Hepatocyte (in vitro differentiated cells): ENCODE measurements at regions not wholly inside any gene's neighbourhood (a gene's known extent, or its start where the extent isn't known, plus 50 kb on each side); places are given as distances from the start of the nearest gene placed in this dataset.

ENCODE experiments used
- DNase-seq: peaks from one replicate; pipeline ENCODE4 v3.0.0-alpha.2; 2016; ENCODE audit warnings: low spot score
- H2AFZ ChIP-seq: fragments of 200-600 bp; sonication (generic); 2 replicates; pipeline ENCODE4 v1.6.0; 2016; ENCODE audit warnings: antibody characterized with exemption, mild to moderate bottlenecking
- H3K27ac ChIP-seq: fragments of 200-600 bp; sonication (generic); 2 replicates; pipeline ENCODE4 v1.5.1; 2016; ENCODE audit warnings: mild to moderate bottlenecking
- H3K27me3 ChIP-seq: fragments of 200-600 bp; sonication (generic); 2 replicates; pipeline ENCODE4 v1.6.1; 2016
- H3K36me3 ChIP-seq: fragments of 200-600 bp; sonication (generic); replicated peaks from 2 replicates; pipeline ENCODE4 v1.5.1; 2016; ENCODE audit warnings: low read depth; ENCODE audit not compliant: insufficient read depth
- H3K4me1 ChIP-seq: fragments of 200-600 bp; sonication (generic); 2 replicates; pipeline ENCODE4 v1.5.1; 2016; ENCODE audit warnings: mild to moderate bottlenecking, moderate library complexity; ENCODE audit not compliant: insufficient read depth
- H3K4me2 ChIP-seq: fragments of 200-600 bp; sonication (generic); 2 replicates; pipeline ENCODE4 v1.6.0; 2016
- H3K4me3 ChIP-seq: fragments of 200-600 bp; sonication (generic); 2 replicates; pipeline ENCODE4 v1.5.1; 2016; ENCODE audit warnings: mild to moderate bottlenecking
- H3K79me2 ChIP-seq: fragments of 200-600 bp; sonication (generic); 2 replicates; pipeline ENCODE4 v1.6.0; 2017; ENCODE audit warnings: mild to moderate bottlenecking
- H3K9me2 ChIP-seq: fragments of 200-600 bp; sonication (generic); replicated peaks from 2 replicates; pipeline ENCODE4 v1.6.0; 2017; ENCODE audit warnings: mild to moderate bottlenecking; ENCODE audit not compliant: insufficient read depth
- H3K9me3 ChIP-seq: fragments of 200-600 bp; sonication (generic); 2 replicates; pipeline ENCODE4 v1.5.1; 2016; ENCODE audit warnings: low read depth, mild to moderate bottlenecking
- H4K20me1 ChIP-seq: fragments of 200-600 bp; sonication (generic); 2 replicates; pipeline ENCODE4 v1.6.0; 2016; ENCODE audit warnings: mild to moderate bottlenecking; ENCODE audit not compliant: insufficient read depth, poor library complexity, severe bottlenecking
- EZH2 ChIP-seq: fragments of 200-600 bp; sonication (generic); IDR thresholded peaks from 2 replicates; pipeline ENCODE4 v1.6.1; 2016; ENCODE audit warnings: antibody characterized with exemption, mild to moderate bottlenecking, borderline replicate concordance
- EZH2phosphoT487 ChIP-seq: fragments of 200-600 bp; sonication (generic); IDR thresholded peaks from one replicate; pipeline ENCODE4 v1.6.1; 2018; ENCODE audit warnings: antibody characterized with exemption, mild to moderate bottlenecking, low read depth, moderate library complexity; ENCODE audit not compliant: unreplicated experiment, severe bottlenecking
- WGBS: methylation state at CpG from one replicate; pipeline ENCODE4 v1.1.6; 2016; ENCODE audit warnings: low lambda C conversion rate; ENCODE audit errors: missing lambda C conversion rate; 5-methylcytosine and 5-hydroxymethylcytosine counted together
- TF ChIP-seq, protein P1 (sequence below): fragments of 200-600 bp; sonication (generic); IDR thresholded peaks from 2 replicates; pipeline ENCODE4 v1.5.1; 2016; ENCODE audit warnings: antibody characterized with exemption, mild to moderate bottlenecking; ENCODE audit not compliant: poor library complexity

DNA sequence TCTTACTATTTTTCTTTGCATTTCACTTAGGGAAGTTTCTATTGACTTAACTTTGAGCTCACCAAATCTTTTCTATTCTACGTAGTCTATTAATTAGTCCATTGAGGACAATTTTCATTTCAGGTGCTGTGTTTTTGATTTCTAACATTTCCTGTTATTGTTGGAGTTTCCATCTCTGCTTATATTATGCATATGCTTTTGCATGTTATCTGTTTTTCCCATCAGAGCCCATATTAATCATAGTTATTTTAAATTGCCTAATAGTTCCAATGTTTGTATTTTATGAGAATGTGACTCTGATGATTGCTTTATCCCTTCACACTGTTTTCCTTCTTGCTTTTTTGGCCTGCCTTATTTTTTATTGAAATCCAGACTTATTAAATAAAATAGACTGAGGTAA, 414.5 kb upstream of the OPRM1 start:
- Histone ChIP-seq H3K27me3 (no peaks in the 10 kb centered on the region), H3K9me2 (no peaks in the 10 kb centered on the region), H3K27ac (peak overlapping the region; percentile 16), H4K20me1 (no peaks in the 10 kb centered on the region), H3K4me3 (no peak overlapping the region), H3K4me2 (no peak overlapping the region), H2AFZ (no peak overlapping the region), H3K9me3 (no peaks in the 10 kb centered on the region), H3K79me2 (no peaks in the 10 kb centered on the region), H3K4me1 (no peaks in the 10 kb centered on the region), H3K36me3 (no peaks in the 10 kb centered on the region)
- TF ChIP-seq, protein P1, sequence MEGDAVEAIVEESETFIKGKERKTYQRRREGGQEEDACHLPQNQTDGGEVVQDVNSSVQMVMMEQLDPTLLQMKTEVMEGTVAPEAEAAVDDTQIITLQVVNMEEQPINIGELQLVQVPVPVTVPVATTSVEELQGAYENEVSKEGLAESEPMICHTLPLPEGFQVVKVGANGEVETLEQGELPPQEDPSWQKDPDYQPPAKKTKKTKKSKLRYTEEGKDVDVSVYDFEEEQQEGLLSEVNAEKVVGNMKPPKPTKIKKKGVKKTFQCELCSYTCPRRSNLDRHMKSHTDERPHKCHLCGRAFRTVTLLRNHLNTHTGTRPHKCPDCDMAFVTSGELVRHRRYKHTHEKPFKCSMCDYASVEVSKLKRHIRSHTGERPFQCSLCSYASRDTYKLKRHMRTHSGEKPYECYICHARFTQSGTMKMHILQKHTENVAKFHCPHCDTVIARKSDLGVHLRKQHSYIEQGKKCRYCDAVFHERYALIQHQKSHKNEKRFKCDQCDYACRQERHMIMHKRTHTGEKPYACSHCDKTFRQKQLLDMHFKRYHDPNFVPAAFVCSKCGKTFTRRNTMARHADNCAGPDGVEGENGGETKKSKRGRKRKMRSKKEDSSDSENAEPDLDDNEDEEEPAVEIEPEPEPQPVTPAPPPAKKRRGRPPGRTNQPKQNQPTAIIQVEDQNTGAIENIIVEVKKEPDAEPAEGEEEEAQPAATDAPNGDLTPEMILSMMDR, result no peak
- TF ChIP-seq EZH2phosphoT487, result no peak
- TF ChIP-seq EZH2, result no peak
- 93% methylated on average over 1 of the region's 1 CpG for WGBS
- DNase-seq, result no peak

DNA sequence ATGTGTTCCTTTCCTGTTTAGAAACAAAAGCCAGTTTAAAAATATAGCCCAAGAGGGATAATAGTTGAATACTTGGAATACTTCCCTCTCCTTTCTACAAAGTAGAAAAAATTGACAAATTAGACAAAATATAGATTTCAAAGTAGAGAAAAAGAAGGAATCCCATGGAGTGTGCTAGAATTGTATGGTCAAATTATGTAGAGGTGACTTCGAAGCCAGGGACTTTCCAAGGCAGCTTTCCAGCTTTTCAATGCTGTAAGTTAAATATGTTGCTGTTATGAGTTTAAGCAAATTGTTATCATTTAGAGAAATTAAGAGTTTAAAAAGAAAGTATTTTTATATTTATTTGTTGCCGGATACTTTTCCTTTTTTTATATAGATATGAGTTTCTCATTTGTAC, 415.5 kb upstream of the OPRM1 start:
- H3K4me3 ChIP-seq, result no peak overlapping the region
- no peaks in the 10 kb centered on the region for H3K79me2 ChIP-seq
- no peaks in the 10 kb centered on the region for H3K36me3 ChIP-seq
- H3K9me2 ChIP-seq, result no peaks in the 10 kb centered on the region
- H4K20me1 ChIP-seq, result no peaks in the 10 kb centered on the region
- TF ChIP-seq, protein P1, result no peak
- no peak for TF ChIP-seq EZH2phosphoT487
- TF ChIP-seq EZH2, result no peak
- no peak overlapping the region for H2AFZ ChIP-seq
- no peaks in the 10 kb centered on the region for H3K4me1 ChIP-seq
- H3K27me3 ChIP-seq, result no peaks in the 10 kb centered on the region
- H3K9me3 ChIP-seq, result no peaks in the 10 kb centered on the region
- DNase-seq, result no peak
- no peak overlapping the region for H3K27ac ChIP-seq
- 97% methylated on average over 2 of the region's 2 CpGs for WGBS
- H3K4me2 ChIP-seq, result no peak overlapping the region

- DNase-seq, result no peak
- Histone ChIP-seq H4K20me1 (no peaks in the 10 kb centered on the region), H3K4me3 (no peak overlapping the region), H3K27ac (no peak overlapping the region), H3K9me3 (no peaks in the 10 kb centered on the region), H3K79me2 (no peaks in the 10 kb centered on the region), H3K27me3 (no peaks in the 10 kb centered on the region), H3K9me2 (no peaks in the 10 kb centered on the region), H3K4me2 (no peak overlapping the region), H3K36me3 (no peaks in the 10 kb centered on the region), H2AFZ (no peak overlapping the region), H3K4me1 (no peaks in the 10 kb centered on the region)
- TF ChIP-seq EZH2phosphoT487, result no peak
- no peak for TF ChIP-seq EZH2
- 95% methylated on average over 2 of the region's 2 CpGs for WGBS
These were observed 417.5 kb upstream of the OPRM1 start for GRCh38 chr6:153621491-153621890.

DNA sequence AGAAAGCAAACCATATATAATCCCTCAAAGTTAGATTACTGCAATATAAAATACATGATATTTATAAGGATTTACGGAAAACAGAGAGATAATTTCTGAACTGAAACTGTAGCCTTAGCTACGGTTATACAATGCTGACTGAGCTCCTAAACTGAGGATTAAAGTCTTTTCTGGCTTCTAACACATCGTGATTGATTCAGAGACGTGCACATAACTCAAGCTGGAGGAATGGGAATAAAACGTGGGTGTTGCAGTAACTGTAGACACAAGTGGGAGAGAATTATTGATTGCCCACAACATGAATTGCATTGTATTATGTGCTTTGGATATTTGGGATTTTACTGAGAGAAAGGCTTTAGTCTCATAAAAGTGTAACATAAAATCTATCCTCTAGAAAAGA, 418.0 kb upstream of the OPRM1 start:
- no peaks in the 10 kb centered on the region for H3K27me3 ChIP-seq
- no peak overlapping the region for H3K4me2 ChIP-seq
- H3K9me2 ChIP-seq, result no peaks in the 10 kb centered on the region
- no peak overlapping the region for H3K27ac ChIP-seq
- H3K4me3 ChIP-seq, result no peak overlapping the region
- H4K20me1 ChIP-seq, result no peaks in the 10 kb centered on the region
- H2AFZ ChIP-seq, result no peak overlapping the region
- no peaks in the 10 kb centered on the region for H3K4me1 ChIP-seq
- no peaks in the 10 kb centered on the region for H3K9me3 ChIP-seq
- TF ChIP-seq EZH2phosphoT487 (no peak), EZH2 (no peak)
- TF ChIP-seq, protein P1, result no peak
- H3K79me2 ChIP-seq, result no peaks in the 10 kb centered on the region
- 60% methylated on average over 5 of the region's 5 CpGs for WGBS
- no peaks in the 10 kb centered on the region for H3K36me3 ChIP-seq
- DNase-seq, result no peak
